ENCODE measurements at regions not wholly inside any gene's neighbourhood (a gene's known extent, or its start where the extent isn't known, plus 50 kb on each side); places are given as distances from the start of the nearest gene placed in this dataset.
"Not testable (repeated sequence)": the region's sequence is repeated elsewhere in the genome, so short reads cannot be mapped to it uniquely, and the experiment has no call there.

GRCh38 chr12:38201461-38202276 lies 114.9 kb upstream of the ALG10B start:
- ChIA-PET POLR2A (ENCODE audit: unreplicated experiment) (no interaction called here), CTCF (no interaction called here)
- no peaks in the 10 kb centered on the region for H3K27me3 ChIP-seq (ENCODE audit: insufficient read depth, low read depth)
- no peak overlapping the region for H3K4me3 ChIP-seq
- H3F3A ChIP-seq (ENCODE audit: insufficient read depth, low read depth) = no peaks in the 10 kb centered on the region
- no peak overlapping the region for H3K27ac ChIP-seq
- no peaks in the 10 kb centered on the region for H3K4me1 ChIP-seq (replicated peaks; ENCODE audit: insufficient read depth)
- BruUV-seq (replicated peaks) = no TSS peak
- no peaks in the 10 kb centered on the region for H3K9me2 ChIP-seq (ENCODE audit: insufficient read depth)
- no peaks in the 10 kb centered on the region for H3K9me3 ChIP-seq (ENCODE audit: insufficient read depth, low read depth)
- TF ChIP-seq CTCF (conservative IDR thresholded peaks at IDR 0.05) = no peak
- TF ChIP-seq EZH2 (IDR thresholded peaks at IDR 0.05; ENCODE audit: low read depth) = no peak
- intact Hi-C loops (cut with micrococcal nuclease; ENCODE audit: unreplicated experiment) = no loop called here
- H3K4me2 ChIP-seq = no peak overlapping the region
- DNase-seq = no peak
- H2AFZ ChIP-seq = no peak overlapping the region
- no peaks in the 10 kb centered on the region for H4K20me1 ChIP-seq (ENCODE audit: insufficient read depth)
- no peaks in the 10 kb centered on the region for H3K79me2 ChIP-seq (ENCODE audit: low read depth)
- H3K36me3 ChIP-seq (ENCODE audit: low read depth) = no peaks in the 10 kb centered on the region

DNA sequence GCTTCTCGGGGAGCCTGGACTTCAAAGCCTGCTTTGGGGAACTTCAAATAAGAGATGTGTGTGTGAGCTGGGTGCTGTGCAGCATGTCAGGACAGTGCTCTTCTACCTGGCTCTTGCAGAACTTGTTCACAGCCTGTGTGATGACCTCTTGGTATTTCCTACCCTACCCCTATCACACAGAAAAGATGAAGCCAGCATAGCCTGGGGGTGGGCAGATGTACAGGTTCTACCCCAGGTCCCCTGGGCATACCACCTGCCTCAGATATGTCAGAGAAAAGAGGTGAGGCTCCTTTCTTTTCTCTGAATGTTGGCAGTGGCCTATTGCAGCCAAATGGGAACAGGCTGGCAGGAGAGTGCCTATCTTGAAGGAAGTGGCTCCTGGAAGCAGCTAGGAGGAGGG lies 111.7 kb upstream of the ALG10B start:
- H3K9me3 ChIP-seq (ENCODE audit: insufficient read depth, low read depth) = no peaks in the 10 kb centered on the region
- no peaks in the 10 kb centered on the region for H3K4me1 ChIP-seq (replicated peaks; ENCODE audit: insufficient read depth)
- H3K27ac ChIP-seq = no peak overlapping the region
- H2AFZ ChIP-seq = no peak overlapping the region
- DNase-seq = no peak
- POLR2A ChIA-PET (ENCODE audit: unreplicated experiment) = no interaction called here
- no peaks in the 10 kb centered on the region for H3K79me2 ChIP-seq (ENCODE audit: low read depth)
- H3K36me3 ChIP-seq (ENCODE audit: low read depth) = no peaks in the 10 kb centered on the region
- CTCF ChIA-PET = no interaction called here
- H3K27me3 ChIP-seq (ENCODE audit: insufficient read depth, low read depth) = no peaks in the 10 kb centered on the region
- H3F3A ChIP-seq (ENCODE audit: insufficient read depth, low read depth) = no peaks in the 10 kb centered on the region
- H3K4me2 ChIP-seq = no peak overlapping the region
- intact Hi-C loops (cut with micrococcal nuclease; ENCODE audit: unreplicated experiment) = no loop called here
- H4K20me1 ChIP-seq (ENCODE audit: insufficient read depth) = no peaks in the 10 kb centered on the region
- H3K9me2 ChIP-seq (ENCODE audit: insufficient read depth) = no peaks in the 10 kb centered on the region
- no TSS peak for BruUV-seq (replicated peaks)
- no peak overlapping the region for H3K4me3 ChIP-seq
- no peak for TF ChIP-seq EZH2 (IDR thresholded peaks at IDR 0.05; ENCODE audit: low read depth)
- no peak for TF ChIP-seq CTCF (conservative IDR thresholded peaks at IDR 0.05)

DNA sequence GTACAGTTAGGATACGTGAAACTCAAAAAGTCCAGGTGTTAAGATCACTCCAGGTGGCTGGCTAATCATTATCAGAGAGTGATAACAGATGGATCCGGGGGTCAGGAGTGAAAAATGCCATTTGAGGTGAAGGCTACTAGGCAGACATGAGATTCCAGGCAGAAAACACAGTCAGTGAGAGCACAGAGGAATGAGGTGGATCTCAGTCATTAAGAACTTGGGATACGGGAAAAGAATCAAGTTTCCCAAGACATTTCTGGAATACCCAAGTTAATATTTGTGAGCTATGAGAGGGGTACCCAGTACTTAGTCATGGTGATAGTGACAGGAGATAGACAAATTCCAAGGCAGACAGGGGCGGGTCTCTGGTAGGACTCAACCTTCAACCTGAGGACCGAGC lies 94.6 kb upstream of the ALG10B start:
- Histone ChIP-seq H2AFZ (0 out of 2 replicates have a peak overlapping the region, but pooled peaks have one; percentile 8), H3K27ac (no peak overlapping the region), H3K27me3 (ENCODE audit: insufficient read depth, low read depth) (no peaks in the 10 kb centered on the region), H4K20me1 (ENCODE audit: insufficient read depth) (no peaks in the 10 kb centered on the region), H3F3A (ENCODE audit: insufficient read depth, low read depth) (no peaks in the 10 kb centered on the region), H3K4me1 (replicated peaks; ENCODE audit: insufficient read depth) (no peaks in the 10 kb centered on the region; the same call in 1 of the 2 replicates), H3K4me3 (no peak overlapping the region), H3K36me3 (ENCODE audit: low read depth) (no peaks in the 10 kb centered on the region), H3K9me3 (ENCODE audit: insufficient read depth, low read depth) (no peaks in the 10 kb centered on the region), H3K9me2 (ENCODE audit: insufficient read depth) (no peaks in the 10 kb centered on the region), H3K4me2 (no peak overlapping the region), H3K79me2 (ENCODE audit: low read depth) (no peaks in the 10 kb centered on the region)
- intact Hi-C loops (cut with micrococcal nuclease; ENCODE audit: unreplicated experiment) = no loop called here
- no peak for DNase-seq
- BruUV-seq (replicated peaks) = no TSS peak
- POLR2A ChIA-PET (ENCODE audit: unreplicated experiment) = no interaction called here
- TF ChIP-seq EZH2 (IDR thresholded peaks at IDR 0.05; ENCODE audit: low read depth) (no peak), CTCF (conservative IDR thresholded peaks at IDR 0.05) (no peak)
- CTCF ChIA-PET = no interaction called here

DNA sequence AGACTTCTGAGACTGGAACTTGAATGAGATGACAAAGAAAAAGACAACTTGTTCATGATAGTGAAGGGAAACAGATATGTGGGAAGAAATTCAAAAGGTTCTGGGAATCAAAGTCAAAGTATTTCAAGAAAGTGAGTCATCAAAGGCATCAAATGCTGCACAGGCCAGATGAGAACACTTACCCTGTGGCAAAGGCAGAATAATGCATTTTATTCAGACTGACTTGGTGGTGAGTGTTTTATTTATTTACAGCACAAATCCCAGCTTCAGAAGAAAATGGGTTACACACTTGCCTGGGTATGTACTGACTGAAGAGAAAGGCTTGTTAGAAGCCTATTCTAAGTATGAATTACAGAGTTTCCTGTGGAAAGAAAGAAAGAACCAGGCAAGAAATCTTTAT lies 78.2 kb upstream of the ALG10B start:
- H3F3A ChIP-seq (ENCODE audit: insufficient read depth, low read depth); BruUV-seq (replicated peaks); H3K9me3 ChIP-seq (ENCODE audit: insufficient read depth, low read depth); POLR2A ChIA-PET (ENCODE audit: unreplicated experiment); CTCF ChIA-PET; H2AFZ ChIP-seq; H3K4me3 ChIP-seq; H3K36me3 ChIP-seq (ENCODE audit: low read depth); DNase-seq; H4K20me1 ChIP-seq (ENCODE audit: insufficient read depth); H3K79me2 ChIP-seq (ENCODE audit: low read depth); H3K4me2 ChIP-seq; H3K27ac ChIP-seq; intact Hi-C loops (cut with micrococcal nuclease; ENCODE audit: unreplicated experiment); H3K4me1 ChIP-seq (replicated peaks; ENCODE audit: insufficient read depth); H3K9me2 ChIP-seq (ENCODE audit: insufficient read depth); H3K27me3 ChIP-seq (ENCODE audit: insufficient read depth, low read depth): not testable (repeated sequence)

All from PC-9 (cell line).